Neural cell (in vitro differentiated cells): ENCODE measurements at regions not wholly inside any gene's neighbourhood (a gene's known extent, or its start where the extent isn't known, plus 50 kb on each side); places are given as distances from the start of the nearest gene placed in this dataset.

Experiments used
- H2AFZ ChIP-seq: fragments of 200-600, 300-800 bp; sonication (generic), shearing (Covaris generic); 2 replicates; pipeline ENCODE4 v1.6.0; 2014; ENCODE audit warnings: low read depth, mild to moderate bottlenecking, antibody characterized with exemption, low read length, moderate library complexity
- H3F3A ChIP-seq: fragments of 200-600 bp; shearing (Covaris generic); 2 replicates; pipeline ENCODE4 v1.6.1; 2016; ENCODE audit warnings: mild to moderate bottlenecking, moderate library complexity, mixed read lengths, antibody characterized with exemption, low read length; ENCODE audit not compliant: insufficient read depth, poor library complexity, severe bottlenecking
- H3K27ac ChIP-seq: fragments of 200-600, 300-800 bp; sonication (generic), shearing (Covaris generic); 2 replicates; pipeline ENCODE4 v1.5.1; 2014; ENCODE audit warnings: mild to moderate bottlenecking, low read length, moderate library complexity
- H3K27me3 ChIP-seq: fragments of 300-800, 200-600 bp; sonication (generic), shearing (Covaris generic); 2 replicates; pipeline ENCODE4 v1.6.0; 2014; ENCODE audit warnings: mild to moderate bottlenecking, low read depth, low read length, moderate library complexity; ENCODE audit not compliant: insufficient read depth
- H3K36me3 ChIP-seq: fragments of 300-800, 200-600 bp; sonication (generic), shearing (Covaris generic); 2 replicates; pipeline ENCODE4 v1.5.1; 2014; ENCODE audit warnings: mild to moderate bottlenecking, antibody characterized with exemption, low read length, moderate library complexity; ENCODE audit not compliant: insufficient read depth
- H3K4me2 ChIP-seq: fragments of 300-800, 200-600 bp; sonication (generic), shearing (Covaris generic); 2 replicates; pipeline ENCODE4 v1.6.0; 2014; ENCODE audit warnings: mild to moderate bottlenecking, low read length
- H3K4me3 ChIP-seq: fragments of 300-800, 200-600 bp; sonication (generic), shearing (Covaris generic); 2 replicates; pipeline ENCODE4 v1.5.1; 2014; ENCODE audit warnings: mild to moderate bottlenecking, low read length, moderate library complexity
- H3K79me2 ChIP-seq: fragments of 200-600 bp; shearing (Covaris generic); replicated peaks from 2 replicates; pipeline ENCODE4 v1.6.0; 2014; ENCODE audit warnings: mild to moderate bottlenecking, low read length, moderate library complexity; ENCODE audit not compliant: insufficient read depth
- H3K9ac ChIP-seq: fragments of 300-800, 200-600 bp; sonication (generic), shearing (Covaris generic); 2 replicates; pipeline ENCODE4 v1.6.1; 2016; ENCODE audit warnings: mild to moderate bottlenecking, low read length, mixed read lengths
- H3K9me2 ChIP-seq: fragments of 200-600 bp; shearing (Covaris generic); 2 replicates; pipeline ENCODE4 v1.6.1; 2016; ENCODE audit warnings: mild to moderate bottlenecking, low read length, mixed read lengths; ENCODE audit not compliant: insufficient read depth
- H3K9me3 ChIP-seq: fragments of 200-600, 300-800 bp; sonication (generic), shearing (Covaris generic); 2 replicates; pipeline ENCODE4 v1.6.1; 2016; ENCODE audit warnings: mild to moderate bottlenecking, mixed run types, low read length, moderate library complexity, mixed read lengths
- H4K20me1 ChIP-seq: fragments of 200-600 bp; shearing (Covaris generic); 2 replicates; pipeline ENCODE4 v1.6.1; 2016; ENCODE audit warnings: mild to moderate bottlenecking, mixed run types; ENCODE audit not compliant: insufficient read depth
- CTCF ChIP-seq: fragments of 450-650 bp; IDR thresholded peaks from 2 replicates; pipeline ENCODE4 v1.5.1; 2014; ENCODE audit warnings: antibody characterized with exemption, mild to moderate bottlenecking, moderate library complexity; ENCODE audit not compliant: poor library complexity, severe bottlenecking
- EP300 ChIP-seq: fragments of 450-650 bp; conservative IDR thresholded peaks from 2 replicates; pipeline ENCODE4 v1.6.1; 2014; ENCODE audit warnings: antibody characterized with exemption, mild to moderate bottlenecking, moderate library complexity; ENCODE audit not compliant: poor library complexity, severe bottlenecking
- EZH2 ChIP-seq: fragments of 200-600, 300-800 bp; shearing (Covaris generic), sonication (generic); IDR thresholded peaks from 2 replicates; pipeline ENCODE4 v1.6.1; 2014; ENCODE audit warnings: antibody characterized with exemption, low read length, borderline replicate concordance, mild to moderate bottlenecking; ENCODE audit not compliant: insufficient read depth, poor library complexity, severe bottlenecking
- MXI1 ChIP-seq: fragments of 450-650 bp; conservative IDR thresholded peaks from 2 replicates; pipeline ENCODE4 v1.6.1; 2014; ENCODE audit warnings: antibody characterized with exemption, mild to moderate bottlenecking; ENCODE audit not compliant: poor library complexity, severe bottlenecking
- POLR2AphosphoS5 ChIP-seq: IDR thresholded peaks from 2 replicates; pipeline ENCODE4 v1.6.1; 2012
- RAD21 ChIP-seq: fragments of 450-650 bp; conservative IDR thresholded peaks from 2 replicates; pipeline ENCODE4 v1.6.1; 2014; ENCODE audit warnings: antibody characterized with exemption, mild to moderate bottlenecking, moderate library complexity
- REST ChIP-seq: IDR thresholded peaks from 2 replicates; pipeline ENCODE4 v1.6.1; 2012; ENCODE audit warnings: borderline replicate concordance
- SMC3 ChIP-seq: fragments of 450-650 bp; conservative IDR thresholded peaks from 2 replicates; pipeline ENCODE4 v1.6.1; 2014; ENCODE audit warnings: antibody characterized with exemption, mild to moderate bottlenecking, moderate library complexity; ENCODE audit not compliant: poor library complexity
- TAF1 ChIP-seq: IDR thresholded peaks from 2 replicates; pipeline ENCODE4 v1.6.1; 2012; ENCODE audit warnings: low read depth

- no peak for TF ChIP-seq MXI1
Measured at GRCh38 chr15:69909719-69910444, 187.8 kb downstream of the TLE3 start (continued).

- no peak overlapping the region for H3K9ac ChIP-seq
- no peak overlapping the region for H3K4me2 ChIP-seq
- H3K79me2 ChIP-seq = no peaks in the 10 kb centered on the region
- H2AFZ ChIP-seq = no peak overlapping the region
- TF ChIP-seq EP300 = no peak
- no peak for TF ChIP-seq CTCF
- no peak for TF ChIP-seq EZH2
- no peak for TF ChIP-seq TAF1
- no peak for TF ChIP-seq SMC3
- TF ChIP-seq POLR2AphosphoS5 = no peak
- no peak for TF ChIP-seq REST
- no peak for TF ChIP-seq MXI1
- no peak for TF ChIP-seq RAD21
- no peak overlapping the region for H3K4me3 ChIP-seq
- no peaks in the 10 kb centered on the region for H3K9me2 ChIP-seq
- H3K9me3 ChIP-seq = no peaks in the 10 kb centered on the region
- no peak overlapping the region for H3K27ac ChIP-seq
- no peaks in the 10 kb centered on the region for H3K36me3 ChIP-seq
- no peaks in the 10 kb centered on the region for H3F3A ChIP-seq
- H3K27me3 ChIP-seq = no peaks in the 10 kb centered on the region
- H4K20me1 ChIP-seq = no peaks in the 10 kb centered on the region
Measured at GRCh38 chr15:69910514-69910913, 187.2 kb downstream of the TLE3 start.

GRCh38 chr15:69912116-69912515 is 185.6 kb downstream of the TLE3 start:
- Histone ChIP-seq H3K4me3 (no peak overlapping the region), H3K9ac (no peak overlapping the region), H3K36me3 (no peaks in the 10 kb centered on the region), H3F3A (no peaks in the 10 kb centered on the region), H3K9me2 (no peaks in the 10 kb centered on the region), H2AFZ (no peak overlapping the region), H4K20me1 (no peaks in the 10 kb centered on the region), H3K9me3 (no peaks in the 10 kb centered on the region), H3K27me3 (no peaks in the 10 kb centered on the region), H3K79me2 (no peaks in the 10 kb centered on the region), H3K27ac (no peak overlapping the region), H3K4me2 (no peak overlapping the region)
- no peak for TF ChIP-seq CTCF
- no peak for TF ChIP-seq MXI1
- TF ChIP-seq REST = no peak
- no peak for TF ChIP-seq EP300
- TF ChIP-seq SMC3 = no peak
- no peak for TF ChIP-seq TAF1
- no peak for TF ChIP-seq POLR2AphosphoS5
- no peak for TF ChIP-seq EZH2
- no peak for TF ChIP-seq RAD21
